Cardiac fibroblast (primary cell): ENCODE measurements at regions not wholly inside any gene's neighbourhood (a gene's known extent, or its start where the extent isn't known, plus 50 kb on each side); places are given as distances from the start of the nearest gene placed in this dataset.
"Not testable (repeated sequence)": the region's sequence is repeated elsewhere in the genome, so short reads cannot be mapped to it uniquely, and the experiment has no call there.

ENCODE experiments used
- DNase-seq, 2 donors: peaks; one replicate each; pipeline versions ENCODE4 v3.0.0 to v3.0.0-alpha.2; 2010; ENCODE audit warnings: low read depth in 2 of 2
- H3K4me3 ChIP-seq, 2 donors: replicated peaks in 1 of 2; 1 replicate in 1 of 2; 2 replicates in 1 of 2; pipeline ENCODE4 v1.5.1; 2011; ENCODE audit warnings: low read depth in 2 of 2, low read length in 2 of 2, mild to moderate bottlenecking in 2 of 2, moderate library complexity in 1 of 2
- TF ChIP-seq, protein P1 (sequence below): IDR thresholded peaks from one replicate; pipeline ENCODE4 v1.5.1; 2011; ENCODE audit warnings: low read depth, mild to moderate bottlenecking, low read length, inconsistent platforms

DNA sequence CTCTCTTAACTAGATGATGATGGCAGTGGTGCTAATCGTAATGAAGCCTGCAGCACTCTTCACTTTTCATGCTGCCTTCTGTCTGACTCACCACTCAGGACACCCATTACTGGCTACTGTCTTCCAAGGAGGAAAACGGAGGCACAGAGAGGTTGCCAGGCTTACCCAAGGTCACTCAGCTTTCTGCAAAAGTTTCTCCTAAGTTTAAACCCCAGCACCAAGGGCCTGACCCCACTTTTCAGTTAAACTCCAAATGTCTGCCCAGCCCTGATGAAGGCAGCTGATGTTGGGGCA is 78.1 kb upstream of the RUNX3 start:
- no peak overlapping the region for H3K4me3 ChIP-seq
- TF ChIP-seq, protein P1, sequence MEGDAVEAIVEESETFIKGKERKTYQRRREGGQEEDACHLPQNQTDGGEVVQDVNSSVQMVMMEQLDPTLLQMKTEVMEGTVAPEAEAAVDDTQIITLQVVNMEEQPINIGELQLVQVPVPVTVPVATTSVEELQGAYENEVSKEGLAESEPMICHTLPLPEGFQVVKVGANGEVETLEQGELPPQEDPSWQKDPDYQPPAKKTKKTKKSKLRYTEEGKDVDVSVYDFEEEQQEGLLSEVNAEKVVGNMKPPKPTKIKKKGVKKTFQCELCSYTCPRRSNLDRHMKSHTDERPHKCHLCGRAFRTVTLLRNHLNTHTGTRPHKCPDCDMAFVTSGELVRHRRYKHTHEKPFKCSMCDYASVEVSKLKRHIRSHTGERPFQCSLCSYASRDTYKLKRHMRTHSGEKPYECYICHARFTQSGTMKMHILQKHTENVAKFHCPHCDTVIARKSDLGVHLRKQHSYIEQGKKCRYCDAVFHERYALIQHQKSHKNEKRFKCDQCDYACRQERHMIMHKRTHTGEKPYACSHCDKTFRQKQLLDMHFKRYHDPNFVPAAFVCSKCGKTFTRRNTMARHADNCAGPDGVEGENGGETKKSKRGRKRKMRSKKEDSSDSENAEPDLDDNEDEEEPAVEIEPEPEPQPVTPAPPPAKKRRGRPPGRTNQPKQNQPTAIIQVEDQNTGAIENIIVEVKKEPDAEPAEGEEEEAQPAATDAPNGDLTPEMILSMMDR = no peak
- DNase-seq = no peak

DNA sequence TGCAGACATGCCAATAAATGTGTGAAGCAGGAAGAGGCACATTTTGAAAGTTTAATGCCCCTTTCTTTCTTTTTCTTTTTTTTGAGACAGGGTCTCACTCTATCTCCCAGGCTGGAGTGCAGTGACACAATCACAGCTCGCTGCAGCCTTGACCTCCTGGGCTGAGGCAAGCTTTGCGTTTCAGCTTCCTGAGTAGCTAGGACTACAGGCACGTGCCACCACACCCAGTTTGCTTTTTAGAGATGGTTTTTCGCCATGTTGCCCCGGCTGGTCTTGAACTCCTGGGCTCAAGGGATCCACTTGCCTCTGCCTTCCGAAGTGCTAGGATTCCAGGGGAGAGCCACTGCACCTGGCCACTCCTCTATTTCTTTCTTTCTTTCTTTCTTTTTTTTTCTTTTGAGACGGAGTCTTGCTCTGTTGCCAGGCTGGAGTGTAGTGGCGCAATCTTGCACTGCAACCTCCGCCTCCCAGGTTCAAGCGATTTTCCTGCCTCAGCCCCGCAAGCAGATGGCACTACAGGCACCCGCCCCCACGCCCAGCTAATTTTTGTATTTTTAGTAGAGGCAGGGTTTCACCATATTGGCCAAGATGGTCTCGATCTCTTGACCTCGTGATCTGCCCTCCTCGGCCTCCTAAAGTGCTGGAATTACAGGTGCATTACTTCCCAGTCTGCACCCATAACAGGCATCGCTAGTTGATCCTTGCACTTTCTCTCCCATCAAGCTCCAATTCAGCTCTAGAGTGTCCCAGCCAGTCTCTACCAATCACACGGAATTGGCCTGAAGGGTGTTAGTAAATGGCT is 77.5 kb upstream of the RUNX3 start:
- not testable (repeated sequence) for H3K4me3 ChIP-seq, DNase-seq

GRCh38 chr1:25006770-25007169 is 76.7 kb upstream of the RUNX3 start:
- no peak overlapping the region for H3K4me3 ChIP-seq
- TF ChIP-seq, protein P1 = no peak
- peak; percentile 20 to 59 for DNase-seq

DNA sequence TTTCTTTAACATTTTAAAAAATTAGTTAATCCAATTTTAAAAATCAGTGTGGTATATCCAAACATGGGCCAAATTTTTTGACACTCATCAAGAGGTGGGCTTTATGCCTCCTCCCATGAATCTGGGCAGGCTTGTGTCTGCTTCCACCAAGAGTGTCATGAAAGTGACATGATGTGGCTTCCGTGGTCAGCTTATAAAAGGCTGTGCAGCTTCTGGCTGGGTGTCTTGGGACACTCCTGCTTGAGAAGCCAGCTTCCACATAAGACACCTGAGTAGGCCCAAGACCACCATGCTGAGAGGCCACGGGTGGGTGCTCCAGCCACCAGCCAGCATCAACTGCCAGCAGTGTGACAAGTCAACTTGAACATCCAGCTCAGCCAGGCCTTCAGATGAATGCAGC is 74.3 kb upstream of the RUNX3 start:
- H3K4me3 ChIP-seq = no peak overlapping the region
- TF ChIP-seq, protein P1 = no peak
- no peak for DNase-seq

DNA sequence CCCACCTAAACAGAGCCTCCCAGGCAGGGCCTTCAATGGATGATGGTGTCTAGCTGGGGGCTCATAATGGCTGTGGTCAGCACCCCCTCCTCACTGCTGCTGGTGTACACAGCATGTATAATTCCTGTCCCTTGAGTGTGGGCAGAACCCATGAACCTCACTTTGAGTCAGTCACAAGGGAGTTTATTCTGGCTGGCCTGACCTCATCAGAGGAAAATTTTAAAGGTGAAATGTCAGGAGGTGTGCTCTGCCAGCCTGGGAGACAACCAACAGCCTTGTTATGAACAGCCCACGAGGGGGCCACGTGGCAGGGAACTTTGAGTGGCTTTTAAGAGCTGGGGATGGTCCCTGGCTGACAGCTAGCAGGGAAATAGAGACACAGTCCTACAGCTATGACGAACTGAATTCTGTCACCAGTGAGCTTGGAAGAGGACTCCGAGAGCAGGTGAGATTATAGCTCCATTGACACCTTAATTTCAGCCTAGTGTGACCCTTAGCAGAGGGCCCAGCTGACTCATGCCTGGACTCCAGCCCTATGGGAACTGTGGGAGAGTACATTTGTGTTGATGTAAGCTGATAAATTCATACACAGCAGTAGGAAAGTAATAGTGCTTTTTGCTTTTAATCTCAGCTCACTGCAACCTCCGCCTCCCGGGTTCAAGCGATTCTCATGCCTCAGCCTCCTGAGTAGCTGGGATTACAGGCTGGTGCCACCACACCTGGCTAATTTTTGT is 73.5 kb upstream of the RUNX3 start:
- TF ChIP-seq, protein P1 = no peak
- H3K4me3 ChIP-seq = no peak overlapping the region
- DNase-seq = peak in 1 of 2 donors; percentile 58

GRCh38 chr1:25003000-25003399 is 72.9 kb upstream of the RUNX3 start:
- no peak overlapping the region for H3K4me3 ChIP-seq
- DNase-seq = no peak
- TF ChIP-seq, protein P1 = no peak

- TF ChIP-seq, protein P1 = no peak
- DNase-seq = no peak
- no peak overlapping the region for H3K4me3 ChIP-seq
Observed at GRCh38 chr1:25001125-25001915, 71.2 kb upstream of the RUNX3 start.
